HG02938 (cell line): ENCODE measurements at regions not wholly inside any gene's neighbourhood (a gene's known extent, or its start where the extent isn't known, plus 50 kb on each side); places are given as distances from the start of the nearest gene placed in this dataset.
"Not testable (repeated sequence)": the region's sequence is repeated elsewhere in the genome, so short reads cannot be mapped to it uniquely, and the experiment has no call there.

ENCODE experiments used
- ATAC-seq: cut with Tn5 transposase; IDR thresholded peaks from one replicate; pipeline ENCODE4 v1.9.1; 2021; ENCODE audit warnings: mild to moderate bottlenecking, moderate library complexity; ENCODE audit not compliant: unreplicated experiment

- no peak for ATAC-seq
These were observed 473.1 kb downstream of the DIRAS2 start for GRCh38 chr9:90169490-90169889.

DNA sequence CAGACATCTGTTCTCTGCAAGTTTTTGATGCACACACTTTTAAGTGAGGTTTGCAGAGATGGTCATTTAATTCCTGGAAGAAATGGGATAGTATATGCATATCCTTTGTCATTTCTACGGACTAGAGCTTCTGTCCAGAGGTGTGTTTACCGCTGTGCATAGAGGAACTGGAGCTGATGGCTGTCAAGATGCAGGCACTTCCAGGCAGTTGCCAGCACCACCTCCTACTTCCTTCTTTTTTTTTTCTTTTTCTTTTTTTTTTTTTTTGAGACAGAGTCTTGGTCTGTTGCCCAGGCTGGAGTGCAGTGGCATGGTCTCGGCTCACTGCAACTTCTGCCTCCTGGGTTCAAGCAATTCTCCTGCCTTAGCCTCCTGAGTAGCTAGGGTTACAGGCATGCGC, 468.7 kb downstream of the DIRAS2 start:
- not testable (repeated sequence) for ATAC-seq

DNA sequence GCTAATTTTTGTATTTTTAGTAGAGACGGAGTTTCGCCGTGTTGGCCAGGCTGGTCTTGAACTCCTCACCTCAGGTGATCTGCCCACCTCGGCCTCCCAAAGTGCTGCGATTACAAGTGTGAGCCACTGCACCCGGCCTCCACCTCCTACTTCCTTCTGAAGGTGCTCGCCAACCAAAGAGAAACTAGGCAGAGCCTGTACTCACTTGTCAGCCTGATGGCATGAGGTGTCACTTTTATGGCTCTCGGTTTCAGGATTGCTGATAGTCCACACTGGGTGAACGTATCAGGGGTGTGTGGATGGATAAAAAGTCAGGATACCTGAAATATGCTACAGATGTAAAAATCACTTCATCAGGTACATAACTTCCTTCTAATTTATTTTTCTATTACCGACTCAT, 468.3 kb downstream of the DIRAS2 start:
- not testable (repeated sequence) for ATAC-seq

- no peak for ATAC-seq
These were observed 467.4 kb downstream of the DIRAS2 start for GRCh38 chr9:90175257-90175656.

GRCh38 chr9:90175865-90176264, 466.8 kb downstream of the DIRAS2 start:
- ATAC-seq = no peak

DNA sequence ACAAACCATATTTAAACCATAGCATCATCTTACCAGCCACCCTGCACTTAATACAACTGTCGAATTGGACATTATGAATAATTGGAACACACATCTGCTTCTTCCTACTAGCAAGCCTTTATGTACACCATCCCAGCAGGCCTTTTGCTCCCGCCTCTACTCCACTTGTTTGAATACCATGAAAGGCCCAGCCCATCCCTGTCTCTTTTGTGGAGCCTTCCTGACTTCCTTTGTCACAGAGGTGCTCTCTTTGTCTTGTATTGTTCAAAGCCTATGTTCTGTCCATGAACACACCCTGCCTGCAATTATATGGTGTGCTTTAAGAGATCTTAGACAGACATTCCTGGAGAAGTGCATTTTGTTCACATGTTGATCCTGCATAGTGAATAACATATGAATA, 465.7 kb downstream of the DIRAS2 start:
- no peak for ATAC-seq

- no peak for ATAC-seq
These were observed 462.2 kb downstream of the DIRAS2 start for GRCh38 chr9:90180381-90180780.

- no peak for ATAC-seq
These were observed 454.0 kb downstream of the DIRAS2 start for GRCh38 chr9:90188656-90189055.

DNA sequence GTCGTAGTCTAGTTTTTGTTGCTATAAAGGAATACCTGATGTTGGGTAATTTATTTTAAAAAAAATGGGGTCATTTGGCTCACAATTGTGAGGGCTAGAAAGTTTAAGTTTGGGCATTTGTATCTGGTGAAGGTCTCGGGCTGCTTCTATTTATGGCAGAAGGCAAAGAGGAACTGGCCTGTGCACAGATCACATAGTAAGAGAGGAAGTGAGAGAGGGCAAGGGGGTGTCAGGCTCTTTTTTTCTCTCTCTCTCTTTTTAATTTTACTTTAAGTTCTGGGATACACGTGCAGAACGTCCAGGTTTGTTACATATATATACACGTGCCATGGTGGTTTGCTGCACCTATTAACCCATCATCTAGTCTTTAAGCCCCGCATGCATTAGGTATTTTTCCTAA, 453.3 kb downstream of the DIRAS2 start:
- ATAC-seq = no peak

- ATAC-seq = not testable (repeated sequence)
These were observed 450.2 kb downstream of the DIRAS2 start for GRCh38 chr9:90192465-90192864.

GRCh38 chr9:90198956-90199355, 443.7 kb downstream of the DIRAS2 start:
- no peak for ATAC-seq

DNA sequence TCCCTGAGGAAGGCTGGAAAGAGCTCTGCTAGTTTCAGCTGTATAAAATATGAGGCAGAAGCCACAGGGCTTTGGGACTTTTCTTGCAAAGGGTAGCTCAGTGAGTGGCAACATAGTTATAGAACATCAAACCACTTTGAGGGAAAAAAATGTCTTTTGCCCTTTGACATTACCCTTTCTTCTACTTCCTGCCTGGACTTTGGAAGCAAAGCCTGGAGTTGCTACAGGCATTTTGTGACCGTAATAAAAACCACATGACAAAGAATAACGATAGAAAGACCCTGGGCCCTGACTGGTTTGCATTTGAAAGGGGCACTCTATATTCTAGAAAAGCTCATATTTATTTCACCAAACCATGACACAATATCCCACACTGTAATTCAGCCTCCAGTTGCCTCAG, 440.9 kb downstream of the DIRAS2 start:
- no peak for ATAC-seq

GRCh38 chr9:90204128-90204831, 438.3 kb downstream of the DIRAS2 start:
- no peak for ATAC-seq

DNA sequence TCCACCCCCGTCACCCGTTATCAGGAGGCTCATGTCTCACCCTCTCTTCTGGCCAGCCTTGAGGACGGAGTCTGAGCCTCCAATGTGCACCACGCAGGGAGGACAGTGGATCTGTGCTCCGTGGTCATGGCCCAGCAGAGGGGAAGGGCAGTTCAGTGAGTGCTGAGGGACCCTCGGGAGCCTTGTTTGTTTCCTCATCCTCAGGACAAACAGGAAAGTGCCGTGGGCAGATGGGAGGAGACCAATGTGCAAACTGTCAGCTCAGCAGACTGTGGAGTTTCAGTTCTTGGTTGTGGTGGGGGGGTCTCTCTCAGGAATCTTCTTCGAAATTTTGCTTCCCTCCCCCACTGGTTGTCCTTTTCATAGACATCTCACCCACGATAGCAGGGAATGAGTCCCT, 429.6 kb downstream of the DIRAS2 start:
- not testable (repeated sequence) for ATAC-seq

DNA sequence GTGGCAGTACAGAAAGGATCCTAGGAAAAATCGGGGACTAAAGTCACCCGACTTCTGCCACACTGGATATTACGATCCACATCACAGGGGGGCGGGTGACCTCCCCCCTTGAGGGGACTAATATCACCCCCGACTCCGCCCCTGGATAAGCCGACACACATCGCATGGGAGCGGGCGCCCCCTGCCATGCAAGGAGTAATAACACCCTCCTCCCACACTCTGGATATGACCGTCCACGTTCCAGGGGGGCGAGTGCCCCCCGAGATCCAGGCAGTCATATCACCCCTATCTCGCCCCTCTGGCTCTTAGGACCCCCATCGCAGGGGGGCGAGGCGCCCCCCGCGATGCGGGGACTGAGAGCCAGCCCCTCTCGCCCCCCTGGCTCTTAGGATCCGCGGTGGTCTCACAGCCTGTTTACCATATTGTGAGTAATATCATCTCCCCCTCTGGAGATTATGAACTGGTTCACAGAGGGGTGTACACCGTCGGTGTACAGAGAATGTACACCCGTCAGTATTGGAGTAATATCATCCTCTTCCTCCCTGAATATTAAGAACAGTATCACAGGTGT, 423.0 kb downstream of the DIRAS2 start:
- no peak for ATAC-seq

GRCh38 chr9:90221899-90222298, 420.7 kb downstream of the DIRAS2 start:
- not testable (repeated sequence) for ATAC-seq

GRCh38 chr9:90226839-90227338, 415.7 kb downstream of the DIRAS2 start:
- not testable (repeated sequence) for ATAC-seq

DNA sequence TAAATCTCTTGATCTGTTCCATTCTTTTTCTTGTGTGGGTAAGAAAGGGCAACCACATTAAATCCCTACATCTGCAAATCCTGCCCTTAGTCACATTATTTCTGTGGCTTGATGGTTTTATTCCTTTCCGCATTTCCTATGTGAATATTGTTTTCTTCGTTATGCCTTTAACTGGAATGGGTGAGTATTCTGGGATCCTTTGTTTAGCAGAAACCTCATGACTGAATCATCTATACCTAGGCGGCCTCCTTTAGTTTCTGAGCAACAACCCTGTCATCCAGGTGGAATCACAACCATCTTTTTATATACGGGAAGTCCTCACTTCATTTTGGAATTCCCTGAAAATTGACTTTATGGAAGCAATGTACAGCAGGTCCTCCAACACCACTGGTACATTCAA, 409.5 kb downstream of the DIRAS2 start:
- ATAC-seq = not testable (repeated sequence)

GRCh38 chr9:90240541-90240940, 402.1 kb downstream of the DIRAS2 start:
- ATAC-seq = no peak

DNA sequence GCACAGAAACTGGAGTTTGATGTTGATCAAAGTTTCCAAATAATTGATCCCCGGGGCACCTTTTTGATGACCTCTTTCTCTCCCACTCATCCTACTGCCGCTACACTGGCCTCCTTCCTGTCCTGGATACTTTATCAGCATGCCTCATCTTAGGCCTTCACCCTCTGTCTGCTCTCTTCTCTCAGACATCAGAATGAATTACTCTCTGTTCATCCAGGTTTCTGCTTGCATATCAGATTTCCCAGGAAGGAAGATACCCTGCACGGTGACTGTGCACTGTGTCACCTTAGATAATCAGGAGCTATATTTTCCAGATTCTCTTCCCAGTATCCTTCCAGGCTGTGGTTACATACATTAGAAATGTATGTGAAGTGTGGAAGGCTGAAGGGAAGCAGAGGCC, 397.0 kb downstream of the DIRAS2 start:
- ATAC-seq = no peak

DNA sequence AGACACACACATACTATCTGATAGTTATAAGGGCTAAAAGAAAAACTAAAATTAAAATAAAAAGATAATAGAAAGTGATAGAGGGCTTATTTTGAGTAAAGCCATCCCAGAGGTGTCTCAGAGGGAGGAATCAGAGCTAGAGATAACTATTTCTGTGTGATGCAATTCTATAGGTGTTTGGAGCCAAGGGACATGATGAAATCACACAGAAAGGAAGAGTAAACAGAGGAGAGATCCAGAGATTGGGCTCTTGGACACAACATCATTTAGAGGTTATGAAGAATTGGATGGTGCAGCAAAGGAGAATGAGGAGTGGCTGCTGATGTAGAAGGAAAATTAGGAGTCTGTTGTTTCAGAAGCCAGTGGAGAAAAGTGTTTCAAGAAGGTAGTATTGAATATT, 393.5 kb downstream of the DIRAS2 start:
- no peak for ATAC-seq

GRCh38 chr9:90251316-90251715, 391.3 kb downstream of the DIRAS2 start:
- ATAC-seq = no peak

DNA sequence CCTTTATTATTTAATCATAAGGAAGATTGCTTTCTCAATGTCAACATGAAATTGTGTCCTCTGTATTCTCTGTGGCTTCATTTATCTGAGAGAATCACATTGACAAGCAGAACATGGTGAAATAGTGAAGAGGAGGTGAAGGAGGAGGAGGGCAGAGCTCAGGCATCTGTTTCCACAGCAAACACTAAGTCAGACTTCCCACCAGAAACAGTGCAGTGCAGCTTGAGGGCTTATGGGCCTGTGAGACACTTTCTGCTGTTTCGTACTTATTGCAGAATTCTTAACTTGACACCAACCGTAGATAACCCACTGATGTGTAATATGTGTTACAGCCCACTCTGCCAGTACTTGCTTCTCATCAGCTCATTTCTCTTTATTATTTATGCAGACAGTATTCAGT, 386.3 kb downstream of the DIRAS2 start:
- no peak for ATAC-seq
